Hepatocyte (in vitro differentiated cells): ENCODE measurements at regions not wholly inside any gene's neighbourhood (a gene's known extent, or its start where the extent isn't known, plus 50 kb on each side); places are given as distances from the start of the nearest gene placed in this dataset.

Experiments used
- DNase-seq: peaks from one replicate; pipeline ENCODE4 v3.0.0-alpha.2; 2016; ENCODE audit warnings: low spot score
- H2AFZ ChIP-seq: fragments of 200-600 bp; sonication (generic); 2 replicates; pipeline ENCODE4 v1.6.0; 2016; ENCODE audit warnings: antibody characterized with exemption, mild to moderate bottlenecking
- H3K27ac ChIP-seq: fragments of 200-600 bp; sonication (generic); 2 replicates; pipeline ENCODE4 v1.5.1; 2016; ENCODE audit warnings: mild to moderate bottlenecking
- H3K27me3 ChIP-seq: fragments of 200-600 bp; sonication (generic); 2 replicates; pipeline ENCODE4 v1.6.1; 2016
- H3K36me3 ChIP-seq: fragments of 200-600 bp; sonication (generic); replicated peaks from 2 replicates; pipeline ENCODE4 v1.5.1; 2016; ENCODE audit warnings: low read depth; ENCODE audit not compliant: insufficient read depth
- H3K4me1 ChIP-seq: fragments of 200-600 bp; sonication (generic); 2 replicates; pipeline ENCODE4 v1.5.1; 2016; ENCODE audit warnings: mild to moderate bottlenecking, moderate library complexity; ENCODE audit not compliant: insufficient read depth
- H3K4me2 ChIP-seq: fragments of 200-600 bp; sonication (generic); 2 replicates; pipeline ENCODE4 v1.6.0; 2016
- H3K4me3 ChIP-seq: fragments of 200-600 bp; sonication (generic); 2 replicates; pipeline ENCODE4 v1.5.1; 2016; ENCODE audit warnings: mild to moderate bottlenecking
- H3K79me2 ChIP-seq: fragments of 200-600 bp; sonication (generic); 2 replicates; pipeline ENCODE4 v1.6.0; 2017; ENCODE audit warnings: mild to moderate bottlenecking
- H3K9me2 ChIP-seq: fragments of 200-600 bp; sonication (generic); replicated peaks from 2 replicates; pipeline ENCODE4 v1.6.0; 2017; ENCODE audit warnings: mild to moderate bottlenecking; ENCODE audit not compliant: insufficient read depth
- H3K9me3 ChIP-seq: fragments of 200-600 bp; sonication (generic); 2 replicates; pipeline ENCODE4 v1.5.1; 2016; ENCODE audit warnings: low read depth, mild to moderate bottlenecking
- H4K20me1 ChIP-seq: fragments of 200-600 bp; sonication (generic); 2 replicates; pipeline ENCODE4 v1.6.0; 2016; ENCODE audit warnings: mild to moderate bottlenecking; ENCODE audit not compliant: insufficient read depth, poor library complexity, severe bottlenecking
- EZH2 ChIP-seq: fragments of 200-600 bp; sonication (generic); IDR thresholded peaks from 2 replicates; pipeline ENCODE4 v1.6.1; 2016; ENCODE audit warnings: antibody characterized with exemption, mild to moderate bottlenecking, borderline replicate concordance
- EZH2phosphoT487 ChIP-seq: fragments of 200-600 bp; sonication (generic); IDR thresholded peaks from one replicate; pipeline ENCODE4 v1.6.1; 2018; ENCODE audit warnings: antibody characterized with exemption, mild to moderate bottlenecking, low read depth, moderate library complexity; ENCODE audit not compliant: unreplicated experiment, severe bottlenecking
- WGBS: methylation state at CpG from one replicate; pipeline ENCODE4 v1.1.6; 2016; ENCODE audit warnings: low lambda C conversion rate; ENCODE audit errors: missing lambda C conversion rate; 5-methylcytosine and 5-hydroxymethylcytosine counted together
- TF ChIP-seq, protein P1 (sequence below): fragments of 200-600 bp; sonication (generic); IDR thresholded peaks from 2 replicates; pipeline ENCODE4 v1.5.1; 2016; ENCODE audit warnings: antibody characterized with exemption, mild to moderate bottlenecking; ENCODE audit not compliant: poor library complexity

DNA sequence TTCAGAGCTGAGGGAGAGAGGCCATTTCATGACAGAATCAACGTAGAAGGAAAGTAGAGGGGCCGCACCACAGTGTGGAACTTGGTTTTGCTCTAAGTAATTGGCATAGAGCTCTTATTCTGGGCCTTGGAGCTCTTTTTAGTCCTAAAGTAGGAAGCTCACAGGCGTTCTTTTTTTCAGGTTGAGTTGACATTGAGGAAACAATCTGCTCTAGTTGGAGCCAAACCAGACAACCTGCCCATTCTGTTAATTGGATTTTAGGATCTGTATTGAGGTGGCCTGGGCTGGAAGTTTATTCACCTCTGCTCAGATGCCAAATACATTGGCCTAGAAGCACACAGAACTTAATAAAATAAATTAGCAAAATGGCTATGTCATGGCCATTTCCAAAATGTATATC, 1093.9 kb downstream of the ADGRL2 start:
- no peak overlapping the region for H3K27ac ChIP-seq
- 93% methylated on average over 3 of the region's 3 CpGs for WGBS
- no peak overlapping the region for H2AFZ ChIP-seq
- no peak overlapping the region for H3K4me2 ChIP-seq
- no peaks in the 10 kb centered on the region for H3K9me3 ChIP-seq
- no peak for DNase-seq
- TF ChIP-seq, protein P1, sequence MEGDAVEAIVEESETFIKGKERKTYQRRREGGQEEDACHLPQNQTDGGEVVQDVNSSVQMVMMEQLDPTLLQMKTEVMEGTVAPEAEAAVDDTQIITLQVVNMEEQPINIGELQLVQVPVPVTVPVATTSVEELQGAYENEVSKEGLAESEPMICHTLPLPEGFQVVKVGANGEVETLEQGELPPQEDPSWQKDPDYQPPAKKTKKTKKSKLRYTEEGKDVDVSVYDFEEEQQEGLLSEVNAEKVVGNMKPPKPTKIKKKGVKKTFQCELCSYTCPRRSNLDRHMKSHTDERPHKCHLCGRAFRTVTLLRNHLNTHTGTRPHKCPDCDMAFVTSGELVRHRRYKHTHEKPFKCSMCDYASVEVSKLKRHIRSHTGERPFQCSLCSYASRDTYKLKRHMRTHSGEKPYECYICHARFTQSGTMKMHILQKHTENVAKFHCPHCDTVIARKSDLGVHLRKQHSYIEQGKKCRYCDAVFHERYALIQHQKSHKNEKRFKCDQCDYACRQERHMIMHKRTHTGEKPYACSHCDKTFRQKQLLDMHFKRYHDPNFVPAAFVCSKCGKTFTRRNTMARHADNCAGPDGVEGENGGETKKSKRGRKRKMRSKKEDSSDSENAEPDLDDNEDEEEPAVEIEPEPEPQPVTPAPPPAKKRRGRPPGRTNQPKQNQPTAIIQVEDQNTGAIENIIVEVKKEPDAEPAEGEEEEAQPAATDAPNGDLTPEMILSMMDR = no peak
- TF ChIP-seq EZH2 (no peak), EZH2phosphoT487 (no peak)
- H3K4me3 ChIP-seq = no peak overlapping the region
- no peaks in the 10 kb centered on the region for H3K79me2 ChIP-seq
- no peaks in the 10 kb centered on the region for H4K20me1 ChIP-seq
- no peaks in the 10 kb centered on the region for H3K4me1 ChIP-seq
- no peaks in the 10 kb centered on the region for H3K36me3 ChIP-seq
- H3K27me3 ChIP-seq = no peaks in the 10 kb centered on the region
- H3K9me2 ChIP-seq = no peaks in the 10 kb centered on the region

- DNase-seq = no peak
- Histone ChIP-seq H3K36me3 (no peaks in the 10 kb centered on the region), H2AFZ (no peak overlapping the region), H3K9me3 (no peaks in the 10 kb centered on the region), H3K4me1 (no peaks in the 10 kb centered on the region), H3K4me3 (no peak overlapping the region), H3K27ac (no peak overlapping the region), H3K9me2 (no peaks in the 10 kb centered on the region), H3K4me2 (no peak overlapping the region), H3K27me3 (no peaks in the 10 kb centered on the region), H4K20me1 (no peaks in the 10 kb centered on the region), H3K79me2 (no peaks in the 10 kb centered on the region)
- TF ChIP-seq EZH2phosphoT487 = no peak
- WGBS = 85% methylated on average over 5 of the region's 5 CpGs
Observed at GRCh38 chr1:82893712-82894470, 1093.2 kb downstream of the ADGRL2 start.

DNA sequence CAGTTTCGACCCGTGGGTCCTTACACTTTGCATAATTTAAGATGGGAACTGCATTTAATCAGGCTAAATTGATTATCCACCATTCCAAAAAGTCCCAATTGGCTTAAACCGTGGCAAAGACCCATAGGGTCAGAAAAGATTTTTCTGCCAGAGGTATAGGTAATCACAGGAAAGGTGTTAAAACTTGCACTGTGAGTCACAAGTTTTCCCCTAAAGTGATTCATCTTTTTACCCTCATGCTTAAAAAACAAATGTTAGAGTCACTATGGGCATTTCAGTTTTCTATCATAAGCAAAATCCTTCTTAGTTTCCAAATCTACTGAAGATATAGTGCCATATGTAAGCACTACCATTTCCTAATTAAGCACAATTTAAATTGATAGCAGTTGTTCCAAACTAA, 1079.8 kb downstream of the ADGRL2 start:
- 56% methylated on average over 3 of the region's 3 CpGs for WGBS
- no peak overlapping the region for H3K4me3 ChIP-seq
- H3K9me3 ChIP-seq = no peaks in the 10 kb centered on the region
- no peaks in the 10 kb centered on the region for H3K27me3 ChIP-seq
- no peaks in the 10 kb centered on the region for H3K9me2 ChIP-seq
- H3K27ac ChIP-seq = no peak overlapping the region
- no peak overlapping the region for H2AFZ ChIP-seq
- no peak for DNase-seq
- H3K79me2 ChIP-seq = no peaks in the 10 kb centered on the region
- TF ChIP-seq EZH2phosphoT487 (no peak), EZH2 (no peak)
- TF ChIP-seq, protein P1 = no peak
- H3K36me3 ChIP-seq = no peaks in the 10 kb centered on the region
- H3K4me2 ChIP-seq = no peak overlapping the region
- peaks cover 3% of the 10 kb centered on the region for H3K4me1 ChIP-seq
- H4K20me1 ChIP-seq = no peaks in the 10 kb centered on the region

DNA sequence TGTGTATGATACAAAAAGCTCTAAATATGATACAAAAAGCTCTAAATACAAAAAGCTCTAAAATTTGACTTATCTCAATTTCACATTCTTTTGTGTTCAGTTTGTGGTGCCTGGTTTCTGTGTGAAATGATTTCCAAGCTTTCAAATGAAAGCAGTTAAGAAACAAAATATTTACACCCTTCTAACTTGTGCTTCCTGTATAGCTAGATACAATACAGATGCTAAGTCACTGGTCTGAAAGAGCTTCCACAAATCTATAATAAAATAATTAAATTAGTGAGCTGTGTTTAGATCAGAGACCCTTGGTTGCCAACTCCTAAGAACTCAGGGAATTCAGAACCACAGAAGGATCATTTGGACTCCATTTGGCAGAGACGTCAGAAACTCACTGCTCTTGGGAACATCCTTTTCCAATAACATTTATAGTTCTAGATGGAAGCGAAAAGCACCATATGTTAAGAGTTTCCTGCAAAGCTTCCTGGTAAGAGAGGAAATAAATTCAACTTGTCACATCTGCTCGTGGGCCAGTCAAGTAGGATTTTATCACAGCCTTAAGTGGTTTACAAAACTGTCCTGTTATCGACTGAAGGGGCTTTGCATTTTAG, 1079.1 kb downstream of the ADGRL2 start:
- no peaks in the 10 kb centered on the region for H3K36me3 ChIP-seq
- 48% methylated on average over 4 of the region's 4 CpGs for WGBS
- TF ChIP-seq EZH2 = no peak
- TF ChIP-seq, protein P1 = no peak
- TF ChIP-seq EZH2phosphoT487 = no peak
- H3K4me3 ChIP-seq = no peak overlapping the region
- H3K9me2 ChIP-seq = no peaks in the 10 kb centered on the region
- no peak for DNase-seq
- H3K4me1 ChIP-seq = peaks cover 3% of the 10 kb centered on the region
- no peak overlapping the region for H3K27ac ChIP-seq
- no peak overlapping the region for H3K4me2 ChIP-seq
- H2AFZ ChIP-seq = no peak overlapping the region
- no peaks in the 10 kb centered on the region for H3K27me3 ChIP-seq
- H3K9me3 ChIP-seq = no peaks in the 10 kb centered on the region
- no peaks in the 10 kb centered on the region for H4K20me1 ChIP-seq
- no peaks in the 10 kb centered on the region for H3K79me2 ChIP-seq
